ENCODE measurements at regions not wholly inside any gene's neighbourhood (a gene's known extent, or its start where the extent isn't known, plus 50 kb on each side); places are given as distances from the start of the nearest gene placed in this dataset.

GRCh38 chr1:201742476-201742875 is 86.5 kb upstream of the IPO9 start:
- intact Hi-C loops (cut with micrococcal nuclease; ENCODE audit: unreplicated experiment), result no loop called here
- peak overlapping the region in 1 of 2 experiments; percentile 83; a peak in 2 of 4 replicates for H3K4me3 ChIP-seq (ENCODE audit: low read depth in 2 of 2, low read length in 2 of 2)
- TF ChIP-seq CTCF (IDR thresholded peaks at IDR 0.05) (no peak), REST (IDR thresholded peaks at IDR 0.05; ENCODE audit: insufficient read depth in 1 of 2, low read depth in 2 of 2, low read length in 1 of 2) (no peak), TCF7L2 (IDR thresholded peaks at IDR 0.05; ENCODE audit: low read depth, low read length) (no peak), POLR2AphosphoS5 (IDR thresholded peaks at IDR 0.05; ENCODE audit: low read depth, low read length) (no peak), SIN3A (IDR thresholded peaks at IDR 0.05; ENCODE audit: borderline replicate concordance, insufficient read depth, low read depth, low read length) (no peak)
- DNase-seq (ENCODE audit: low read depth, low spot score), result no peak
- 0 out of 2 replicates have a peak, but pooled peaks cover 15% of the 10 kb centered on the region for H3K4me1 ChIP-seq (ENCODE audit: control insufficient read depth, insufficient read depth, low read length)
- in situ Hi-C loops (cut with HindIII; ENCODE audit: low pct_unique_long_range_greater_than_20kb, low sequenced_read_pairs), result no loop called here
- no peak overlapping the region for H3K27ac ChIP-seq (ENCODE audit: low read length)
- CTCF ChIA-PET, result interaction anchor here (1.1 kb wide), 1 partner anchor 51 kb away, joined by 4 read pairs; no protein-coding TSS in a partner anchor
- POLR2A ChIA-PET, result no interaction called here
- H3K36me3 ChIP-seq (ENCODE audit: control insufficient read depth, insufficient read depth, low read length), result peaks cover 5% of the 10 kb centered on the region; the same call in 1 of the 2 replicates
- H3K9me3 ChIP-seq (ENCODE audit: control insufficient read depth, insufficient read depth, low read depth, low read length), result no peaks in the 10 kb centered on the region
- no peak for ATAC-seq
- H3K27me3 ChIP-seq (ENCODE audit: control insufficient read depth, insufficient read depth, low read length), result no peaks in the 10 kb centered on the region
- no TSS peak for BruUV-seq (replicated peaks)

- H3K4me1 ChIP-seq (ENCODE audit: control insufficient read depth, insufficient read depth, low read length), result 0 out of 2 replicates have a peak, but pooled peaks cover 15% of the 10 kb centered on the region
- TF ChIP-seq CTCF (IDR thresholded peaks at IDR 0.05) (no peak), POLR2AphosphoS5 (IDR thresholded peaks at IDR 0.05; ENCODE audit: low read depth, low read length) (no peak)
- BruUV-seq (replicated peaks), result no TSS peak
- ChIA-PET POLR2A (no interaction called here), CTCF (interaction anchor here (1.1 kb wide), 1 partner anchor 50 kb away, joined by 4 read pairs; no protein-coding TSS in a partner anchor)
- H3K4me3 ChIP-seq (ENCODE audit: low read depth in 2 of 2, low read length in 2 of 2), result no peak overlapping the region
- no peak for ATAC-seq
- in situ Hi-C loops (cut with HindIII; ENCODE audit: low pct_unique_long_range_greater_than_20kb, low sequenced_read_pairs), result no loop called here
- intact Hi-C loops (cut with micrococcal nuclease; ENCODE audit: unreplicated experiment), result no loop called here
- peaks cover 5% of the 10 kb centered on the region; the same call in 1 of the 2 replicates for H3K36me3 ChIP-seq (ENCODE audit: control insufficient read depth, insufficient read depth, low read length)
- DNase-seq (ENCODE audit: low read depth, low spot score), result no peak
- H3K27me3 ChIP-seq (ENCODE audit: control insufficient read depth, insufficient read depth, low read length), result no peaks in the 10 kb centered on the region
- no peaks in the 10 kb centered on the region for H3K9me3 ChIP-seq (ENCODE audit: control insufficient read depth, insufficient read depth, low read depth, low read length)
- no peak overlapping the region for H3K27ac ChIP-seq (ENCODE audit: low read length)
Observed at GRCh38 chr1:201742955-201743805, 85.8 kb upstream of the IPO9 start.
